PC-3 (cell line): ENCODE measurements at regions not wholly inside any gene's neighbourhood (a gene's known extent, or its start where the extent isn't known, plus 50 kb on each side); places are given as distances from the start of the nearest gene placed in this dataset.

Source experiments
- ATAC-seq: fragments of 200-7000 bp; cut with Tn5 transposase; 2 replicates; pipeline ENCODE4 v1.9.1; 2020; ENCODE audit warnings: mild to moderate bottlenecking, moderate library complexity
- BruUV-seq: library from RNA; stranded (reverse); fragments of 400-500 nt; replicated peaks from 2 replicates; lab custom pipeline; 2021; lab: Mats Ljungman, UMichigan
- CTCF ChIA-PET: fragments of 300-600 bp; sonication (Branson Sonifier 250); formaldehyde crosslinking; loops from one replicate; lab custom pipeline; 2022; ENCODE audit warnings: antibody characterized with exemption; lab: Charles Lee
- POLR2A ChIA-PET: fragments of 300-600 bp; sonication (Branson Sonifier 250); formaldehyde crosslinking; loops from one replicate; lab custom pipeline; 2022; ENCODE audit warnings: antibody characterized with exemption; ENCODE audit not compliant: unreplicated experiment; lab: Charles Lee
- DNase-seq: peaks from one replicate; pipeline ENCODE4 v3.0.0-alpha.2; 2015
- H2AFZ ChIP-seq: fragments of 300-600 bp; sonication (generic); 2 replicates; pipeline ENCODE4 v1.6.0; 2016; ENCODE audit warnings: antibody characterized with exemption, low read length
- H3F3A ChIP-seq: fragments of 300-600 bp; sonication (generic); one replicate; pipeline ENCODE4 v1.6.0; 2017; ENCODE audit warnings: antibody characterized with exemption, low read length, control low read depth, mild to moderate bottlenecking; ENCODE audit not compliant: unreplicated experiment
- H3K27ac ChIP-seq: fragments of 300-600 bp; sonication (generic); 2 replicates; pipeline ENCODE4 v1.5.1; 2016; ENCODE audit warnings: mild to moderate bottlenecking, low read length
- H3K27me3 ChIP-seq: fragments of 300-600 bp; sonication (generic); 2 replicates; pipeline ENCODE4 v1.6.1; 2016; ENCODE audit warnings: low read length, mixed read lengths
- H3K36me3 ChIP-seq: fragments of 300-600 bp; sonication (generic); 2 replicates; pipeline ENCODE4 v1.6.1; 2016; ENCODE audit warnings: low read depth, mixed run types, low read length, mixed read lengths
- H3K4me1 ChIP-seq: fragments of 300-600 bp; sonication (generic); 2 replicates; pipeline ENCODE4 v1.5.1; 2016; ENCODE audit warnings: low read length; ENCODE audit not compliant: insufficient read depth
- H3K4me2 ChIP-seq: fragments of 300-600 bp; sonication (generic); 2 replicates; pipeline ENCODE4 v1.6.0; 2016; ENCODE audit warnings: low read length
- H3K4me3 ChIP-seq: fragments of 300-600 bp; sonication (generic); 2 replicates; pipeline ENCODE4 v1.5.1; 2016; ENCODE audit warnings: mild to moderate bottlenecking, low read length, mixed read lengths
- H3K79me2 ChIP-seq: fragments of 300-600 bp; sonication (generic); 2 replicates; pipeline ENCODE4 v1.6.1; 2017; ENCODE audit warnings: low read length, mixed read lengths
- H3K9ac ChIP-seq: fragments of 300-600 bp; sonication (generic); 2 replicates; pipeline ENCODE4 v1.6.0; 2016; ENCODE audit warnings: mild to moderate bottlenecking, low read length
- H3K9me2 ChIP-seq: fragments of 300-600 bp; sonication (generic); replicated peaks from 2 replicates; pipeline ENCODE4 v1.6.1; 2016; ENCODE audit warnings: mixed run types, low read length, mixed read lengths
- H3K9me3 ChIP-seq: fragments of 300-600 bp; sonication (generic); 2 replicates; pipeline ENCODE4 v1.6.1; 2016; ENCODE audit warnings: low read length, mixed read lengths
- H4K20me1 ChIP-seq: fragments of 300-600 bp; sonication (generic); 2 replicates; pipeline ENCODE4 v1.6.1; 2016; ENCODE audit warnings: low read length, mixed read lengths
- EZH2 ChIP-seq: fragments of 300-600 bp; sonication (generic); IDR thresholded peaks from one replicate; pipeline ENCODE4 v1.6.1; 2017; ENCODE audit warnings: antibody characterized with exemption, mild to moderate bottlenecking, low read length; ENCODE audit not compliant: unreplicated experiment
- EZH2phosphoT487 ChIP-seq: fragments of 300-600 bp; sonication (generic); IDR thresholded peaks from 2 replicates; pipeline ENCODE4 v1.6.1; 2018; ENCODE audit warnings: mild to moderate bottlenecking, antibody characterized with exemption, low read length, borderline replicate concordance
- intact Hi-C: fragments of 100-400 bp; cut with micrococcal nuclease; formaldehyde crosslinking; loops from 2 replicates; pipeline ENCODE4 v1.9.0; 2023
- TF ChIP-seq, protein P1 (sequence below): fragments of 300-600 bp; sonication (generic); conservative IDR thresholded peaks from 2 replicates; pipeline ENCODE4 v1.5.1; 2017; ENCODE audit warnings: antibody characterized with exemption, low read depth, mild to moderate bottlenecking, low read length

DNA sequence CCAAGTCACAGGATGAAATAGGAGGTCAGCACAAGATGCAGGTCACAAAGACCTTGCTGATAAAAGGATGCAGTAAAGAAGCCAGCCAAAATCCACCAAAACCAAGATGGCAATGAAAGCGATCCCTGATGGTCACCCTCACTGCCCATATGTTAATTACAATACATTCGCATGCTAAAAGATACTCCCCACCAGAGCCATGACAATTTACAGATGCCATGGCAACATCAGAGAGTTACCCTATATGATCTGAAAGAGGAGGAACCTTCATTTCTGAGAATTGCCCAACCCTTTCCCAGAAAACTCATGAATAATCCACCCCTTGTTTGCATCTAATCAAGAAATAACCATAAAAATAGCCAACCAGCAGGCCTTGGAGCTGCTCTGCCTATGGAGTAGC is 709.8 kb downstream of the METTL4 start:
- intact Hi-C loops = no loop called here
- Histone ChIP-seq H3K9me2 (no peaks in the 10 kb centered on the region), H3F3A (no peaks in the 10 kb centered on the region), H3K9me3 (no peaks in the 10 kb centered on the region), H4K20me1 (no peaks in the 10 kb centered on the region), H3K4me2 (no peak overlapping the region), H3K9ac (no peak overlapping the region), H2AFZ (no peak overlapping the region), H3K4me1 (no peaks in the 10 kb centered on the region), H3K79me2 (no peaks in the 10 kb centered on the region), H3K4me3 (no peak overlapping the region), H3K27me3 (0 out of 2 replicates have a peak, but pooled peaks cover 1% of the 10 kb centered on the region), H3K36me3 (no peaks in the 10 kb centered on the region), H3K27ac (no peak overlapping the region)
- ATAC-seq (no peak), DNase-seq (no peak)
- CTCF ChIA-PET = no interaction called here
- POLR2A ChIA-PET = no interaction called here
- TF ChIP-seq EZH2 = no peak
- TF ChIP-seq EZH2phosphoT487 = no peak
- TF ChIP-seq, protein P1, sequence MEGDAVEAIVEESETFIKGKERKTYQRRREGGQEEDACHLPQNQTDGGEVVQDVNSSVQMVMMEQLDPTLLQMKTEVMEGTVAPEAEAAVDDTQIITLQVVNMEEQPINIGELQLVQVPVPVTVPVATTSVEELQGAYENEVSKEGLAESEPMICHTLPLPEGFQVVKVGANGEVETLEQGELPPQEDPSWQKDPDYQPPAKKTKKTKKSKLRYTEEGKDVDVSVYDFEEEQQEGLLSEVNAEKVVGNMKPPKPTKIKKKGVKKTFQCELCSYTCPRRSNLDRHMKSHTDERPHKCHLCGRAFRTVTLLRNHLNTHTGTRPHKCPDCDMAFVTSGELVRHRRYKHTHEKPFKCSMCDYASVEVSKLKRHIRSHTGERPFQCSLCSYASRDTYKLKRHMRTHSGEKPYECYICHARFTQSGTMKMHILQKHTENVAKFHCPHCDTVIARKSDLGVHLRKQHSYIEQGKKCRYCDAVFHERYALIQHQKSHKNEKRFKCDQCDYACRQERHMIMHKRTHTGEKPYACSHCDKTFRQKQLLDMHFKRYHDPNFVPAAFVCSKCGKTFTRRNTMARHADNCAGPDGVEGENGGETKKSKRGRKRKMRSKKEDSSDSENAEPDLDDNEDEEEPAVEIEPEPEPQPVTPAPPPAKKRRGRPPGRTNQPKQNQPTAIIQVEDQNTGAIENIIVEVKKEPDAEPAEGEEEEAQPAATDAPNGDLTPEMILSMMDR = no peak
- BruUV-seq = no TSS peak

DNA sequence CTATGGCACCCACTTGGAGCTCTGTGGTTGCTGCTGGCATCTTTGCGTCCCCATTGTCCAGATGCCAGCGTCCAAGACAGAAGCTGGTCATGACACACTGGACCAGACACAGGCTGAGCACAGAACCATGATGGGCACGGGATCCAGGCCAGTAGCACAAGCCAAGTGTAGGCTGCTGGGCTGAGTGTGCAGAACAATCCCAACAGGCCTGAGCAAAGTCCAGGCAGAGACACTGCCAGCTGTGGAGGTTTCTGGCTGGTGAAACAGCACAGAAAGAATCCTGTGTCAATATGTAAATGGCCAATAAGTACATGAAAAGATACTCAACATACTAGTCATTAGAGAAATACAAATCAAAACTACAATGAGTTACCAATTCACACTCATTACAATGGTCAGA is 705.4 kb downstream of the METTL4 start:
- CTCF ChIA-PET = no interaction called here
- no peak overlapping the region for H3K27ac ChIP-seq
- no peaks in the 10 kb centered on the region for H3K9me3 ChIP-seq
- H4K20me1 ChIP-seq = no peaks in the 10 kb centered on the region
- H3K36me3 ChIP-seq = no peaks in the 10 kb centered on the region
- no peak overlapping the region for H2AFZ ChIP-seq
- DNase-seq (no peak), ATAC-seq (no peak)
- POLR2A ChIA-PET = no interaction called here
- no peak overlapping the region for H3K4me2 ChIP-seq
- H3F3A ChIP-seq = no peaks in the 10 kb centered on the region
- no peaks in the 10 kb centered on the region for H3K9me2 ChIP-seq
- H3K9ac ChIP-seq = no peak overlapping the region
- peaks cover 13% of the 10 kb centered on the region; the same call in 1 of the 2 replicates for H3K27me3 ChIP-seq
- intact Hi-C loops = no loop called here
- H3K79me2 ChIP-seq = no peaks in the 10 kb centered on the region
- TF ChIP-seq EZH2phosphoT487 = no peak
- TF ChIP-seq, protein P1 = no peak
- TF ChIP-seq EZH2 = no peak
- BruUV-seq = no TSS peak
- no peak overlapping the region for H3K4me3 ChIP-seq
- no peaks in the 10 kb centered on the region for H3K4me1 ChIP-seq

DNA sequence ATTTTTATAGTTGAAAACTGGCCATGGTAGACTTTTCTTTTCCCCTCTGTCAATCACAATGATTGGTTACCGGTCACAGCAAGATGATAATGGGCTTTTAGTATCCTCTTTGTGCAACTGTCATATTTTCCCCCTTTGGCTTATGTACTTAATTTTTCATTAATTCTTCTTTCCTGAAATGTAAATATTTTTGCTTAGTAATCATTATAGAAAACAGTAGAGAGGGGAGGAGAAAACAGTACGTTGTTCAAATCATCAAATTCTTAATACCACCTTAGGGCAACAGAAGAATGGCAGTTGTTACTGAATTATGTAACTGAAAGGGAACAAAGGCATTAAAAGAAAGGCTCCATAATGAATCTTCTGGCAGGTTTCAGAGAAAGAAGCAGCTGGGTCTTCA is 699.0 kb downstream of the METTL4 start:
- ATAC-seq (no peak), DNase-seq (no peak)
- intact Hi-C loops = no loop called here
- no peak overlapping the region for H3K4me2 ChIP-seq
- H3K36me3 ChIP-seq = no peaks in the 10 kb centered on the region
- H3K79me2 ChIP-seq = no peaks in the 10 kb centered on the region
- BruUV-seq = no TSS peak
- no peak overlapping the region for H3K9ac ChIP-seq
- TF ChIP-seq EZH2phosphoT487 (no peak), EZH2 (no peak)
- TF ChIP-seq, protein P1 = no peak
- H3F3A ChIP-seq = no peaks in the 10 kb centered on the region
- no peak overlapping the region for H3K27ac ChIP-seq
- ChIA-PET CTCF (no interaction called here), POLR2A (no interaction called here)
- peaks cover 51% of the 10 kb centered on the region for H3K27me3 ChIP-seq
- H3K4me3 ChIP-seq = no peak overlapping the region
- H3K4me1 ChIP-seq = no peaks in the 10 kb centered on the region
- H3K9me3 ChIP-seq = no peaks in the 10 kb centered on the region
- H2AFZ ChIP-seq = no peak overlapping the region
- H3K9me2 ChIP-seq = no peaks in the 10 kb centered on the region
- H4K20me1 ChIP-seq = no peaks in the 10 kb centered on the region
